Neural cell (in vitro differentiated cells): ENCODE measurements at regions not wholly inside any gene's neighbourhood (a gene's known extent, or its start where the extent isn't known, plus 50 kb on each side); places are given as distances from the start of the nearest gene placed in this dataset.

ENCODE experiments used
- CTCF ChIP-seq: fragments of 450-650 bp; IDR thresholded peaks from 2 replicates; pipeline ENCODE4 v1.5.1; 2014; ENCODE audit warnings: antibody characterized with exemption, mild to moderate bottlenecking, moderate library complexity; ENCODE audit not compliant: poor library complexity, severe bottlenecking
- EZH2 ChIP-seq: fragments of 200-600, 300-800 bp; shearing (Covaris generic), sonication (generic); IDR thresholded peaks from 2 replicates; pipeline ENCODE4 v1.6.1; 2014; ENCODE audit warnings: antibody characterized with exemption, low read length, borderline replicate concordance, mild to moderate bottlenecking; ENCODE audit not compliant: insufficient read depth, poor library complexity, severe bottlenecking

- no peak for TF ChIP-seq EZH2
- TF ChIP-seq CTCF: no peak
Measured at GRCh38 chr5:175107865-175108264, 336.1 kb downstream of the DRD1 start.
